A673 (cell line): ENCODE measurements at regions not wholly inside any gene's neighbourhood (a gene's known extent, or its start where the extent isn't known, plus 50 kb on each side); places are given as distances from the start of the nearest gene placed in this dataset.

ENCODE experiments used
- BruUV-seq: library from RNA; stranded (reverse); fragments of 400-500 nt; replicated peaks from 2 replicates; lab custom pipeline; 2021; lab: Mats Ljungman, UMichigan
- CTCF ChIA-PET: fragments of 300-600 bp; sonication (Branson Sonifier 250); formaldehyde crosslinking; loops from one replicate; lab custom pipeline; 2022; ENCODE audit warnings: antibody characterized with exemption; lab: Charles Lee
- POLR2A ChIA-PET: fragments of 300-600 bp; sonication (Branson Sonifier 250); formaldehyde crosslinking; loops from one replicate; lab custom pipeline; 2022; ENCODE audit warnings: antibody characterized with exemption; ENCODE audit not compliant: low non-redundant PET; lab: Charles Lee
- DNase-seq: peaks from one replicate; pipeline ENCODE4 v3.0.0-alpha.2; 2015; ENCODE audit warnings: low spot score
- H3K27ac ChIP-seq: fragments of 200-600 bp; sonication (generic); 2 replicates; pipeline ENCODE4 v1.5.1; 2016; ENCODE audit warnings: mixed run types, low read depth, mild to moderate bottlenecking, mixed read lengths, antibody characterized with exemption, low read length; ENCODE audit not compliant: poor library complexity, severe bottlenecking
- H3K27me3 ChIP-seq: fragments of 200-600 bp; sonication (generic); replicated peaks from 2 replicates; pipeline ENCODE4 v1.6.1; 2017; ENCODE audit warnings: mixed run types, low read depth, mild to moderate bottlenecking, mixed read lengths, antibody characterized with exemption, low read length; ENCODE audit not compliant: insufficient read depth, poor library complexity
- H3K36me3 ChIP-seq: fragments of 200-600 bp; sonication (generic); 2 replicates; pipeline ENCODE4 v1.6.1; 2016; ENCODE audit warnings: mixed run types, mild to moderate bottlenecking, mixed read lengths, antibody characterized with exemption, low read length; ENCODE audit not compliant: insufficient read depth, poor library complexity, severe bottlenecking
- H3K4me1 ChIP-seq: fragments of 200-600 bp; sonication (generic); 2 replicates; pipeline ENCODE4 v1.6.1; 2017; ENCODE audit warnings: mixed run types, mild to moderate bottlenecking, mixed read lengths, antibody characterized with exemption, low read length; ENCODE audit not compliant: insufficient read depth, poor library complexity, severe bottlenecking
- H3K4me3 ChIP-seq: fragments of 200-600 bp; sonication (generic); 2 replicates; pipeline ENCODE4 v1.5.1; 2016; ENCODE audit warnings: low read depth, mixed run types, mild to moderate bottlenecking, mixed read lengths, low read length; ENCODE audit not compliant: poor library complexity, severe bottlenecking
- H3K9me3 ChIP-seq: fragments of 200-600 bp; sonication (generic); 2 replicates; pipeline ENCODE4 v1.6.1; 2016; ENCODE audit warnings: mixed run types, low read depth, mild to moderate bottlenecking, mixed read lengths, antibody characterized with exemption, low read length; ENCODE audit not compliant: poor library complexity, severe bottlenecking
- CTCF ChIP-seq: fragments of 300-800, 200-600 bp; sonication (generic); conservative IDR thresholded peaks from 2 replicates; pipeline ENCODE4 v1.5.1; 2017; ENCODE audit warnings: low read depth, mild to moderate bottlenecking, antibody characterized with exemption, low read length, moderate library complexity, mixed read lengths
- EZH2 ChIP-seq: fragments of 200-600 bp; sonication (generic); IDR thresholded peaks from 2 replicates; pipeline ENCODE4 v1.6.1; 2017; ENCODE audit warnings: borderline replicate concordance, low read depth, mild to moderate bottlenecking, mixed read lengths, antibody characterized with exemption, low read length; ENCODE audit not compliant: poor library complexity, severe bottlenecking
- intact Hi-C: fragments of 100-400 bp; cut with micrococcal nuclease; formaldehyde crosslinking; loops from one replicate; pipeline ENCODE4 v1.10.0; 2022; ENCODE audit not compliant: unreplicated experiment

GRCh38 chr12:90628213-90628612, 326.8 kb downstream of the CCER1 start:
- TF ChIP-seq EZH2 (no peak), CTCF (no peak)
- Histone ChIP-seq H3K27ac (no peak overlapping the region), H3K27me3 (no peaks in the 10 kb centered on the region), H3K4me3 (no peak overlapping the region), H3K36me3 (no peaks in the 10 kb centered on the region), H3K4me1 (peaks cover 9% of the 10 kb centered on the region), H3K9me3 (peaks cover 6% of the 10 kb centered on the region)
- BruUV-seq: no TSS peak
- POLR2A ChIA-PET: no interaction called here
- no peak for DNase-seq
- CTCF ChIA-PET: no interaction called here
- intact Hi-C loops: no loop called here

GRCh38 chr12:90627180-90627896, 327.6 kb downstream of the CCER1 start:
- TF ChIP-seq CTCF (no peak), EZH2 (no peak)
- intact Hi-C loops: no loop called here
- no peak overlapping the region for H3K27ac ChIP-seq

GRCh38 chr12:90622431-90622830, 332.5 kb downstream of the CCER1 start:
- no peak for TF ChIP-seq CTCF
- TF ChIP-seq EZH2: no peak
- no peak for DNase-seq
- Histone ChIP-seq H3K4me3 (no peak overlapping the region), H3K27ac (no peak overlapping the region), H3K36me3 (no peaks in the 10 kb centered on the region), H3K4me1 (no peaks in the 10 kb centered on the region), H3K27me3 (no peaks in the 10 kb centered on the region), H3K9me3 (no peaks in the 10 kb centered on the region)
- ChIA-PET CTCF (no interaction called here), POLR2A (no interaction called here)
- BruUV-seq: no TSS peak
- intact Hi-C loops: no loop called here

More at GRCh38 chr12:90627180-90627896, 327.6 kb downstream of the CCER1 start:
- no peaks in the 10 kb centered on the region for H3K27me3 ChIP-seq
- no peaks in the 10 kb centered on the region for H3K36me3 ChIP-seq
- H3K4me3 ChIP-seq: no peak overlapping the region
- no peak for DNase-seq
- no peaks in the 10 kb centered on the region for H3K9me3 ChIP-seq
- ChIA-PET POLR2A (no interaction called here), CTCF (no interaction called here)
- no TSS peak for BruUV-seq
- peaks cover 9% of the 10 kb centered on the region for H3K4me1 ChIP-seq
